Endodermal cell (in vitro differentiated cells): ENCODE measurements at regions not wholly inside any gene's neighbourhood (a gene's known extent, or its start where the extent isn't known, plus 50 kb on each side); places are given as distances from the start of the nearest gene placed in this dataset.

Source experiments
- DNase-seq: peaks from one replicate; pipeline ENCODE4 v3.0.0-alpha.2; 2017
- H3K27ac ChIP-seq: 2 replicates; pipeline ENCODE4 v1.5.1; 2013; ENCODE audit warnings: mild to moderate bottlenecking, low read depth, low read length, moderate library complexity
- H3K27me3 ChIP-seq: 2 replicates; pipeline ENCODE4 v1.6.1; 2013; ENCODE audit warnings: mild to moderate bottlenecking, low read length, moderate library complexity; ENCODE audit not compliant: insufficient read depth, control insufficient read depth, poor library complexity, severe bottlenecking
- H3K36me3 ChIP-seq: 2 replicates; pipeline ENCODE4 v1.7.0; 2013; ENCODE audit warnings: mild to moderate bottlenecking, low read length, moderate library complexity; ENCODE audit not compliant: control insufficient read depth, insufficient read depth
- H3K4me1 ChIP-seq: one replicate; pipeline ENCODE4 v1.7.0; 2013; ENCODE audit warnings: low read length; ENCODE audit not compliant: control insufficient read depth, insufficient read depth
- H3K4me3 ChIP-seq: 2 replicates; pipeline ENCODE4 v1.5.1; 2013; ENCODE audit warnings: mild to moderate bottlenecking, low read length, moderate library complexity
- H3K9ac ChIP-seq: 2 replicates; pipeline ENCODE4 v1.6.1; 2013; ENCODE audit warnings: mild to moderate bottlenecking, low read length, moderate library complexity; ENCODE audit not compliant: poor library complexity, severe bottlenecking; ENCODE audit errors: extremely low read depth
- H3K9me3 ChIP-seq: 2 replicates; pipeline ENCODE4 v1.6.1; 2013; ENCODE audit warnings: mild to moderate bottlenecking, low read length, moderate library complexity; ENCODE audit not compliant: control insufficient read depth
- H3K27ac Mint-ChIP-seq: 2 replicates; pipeline ENCODE4 v1.8.0; 2020; ENCODE audit warnings: mixed read lengths
- H3K27me3 Mint-ChIP-seq: 2 replicates; pipeline ENCODE4 v1.8.0; 2021; ENCODE audit warnings: mild to moderate bottlenecking, mixed read lengths; ENCODE audit not compliant: insufficient read depth
- H3K36me3 Mint-ChIP-seq: 2 replicates; pipeline ENCODE4 v1.8.0; 2020; ENCODE audit warnings: low read depth, mixed read lengths
- H3K4me1 Mint-ChIP-seq: 2 replicates; pipeline ENCODE4 v1.8.0; 2020; ENCODE audit warnings: mixed read lengths
- H3K4me3 Mint-ChIP-seq: 2 replicates; pipeline ENCODE4 v1.8.0; 2020; ENCODE audit warnings: mild to moderate bottlenecking, moderate library complexity, mixed read lengths
- H3K9me3 Mint-ChIP-seq: 2 replicates; pipeline ENCODE4 v1.8.0; 2020; ENCODE audit warnings: mild to moderate bottlenecking, mixed read lengths
- CTCF ChIP-seq: fragments of 200-600 bp; sonication (generic); conservative IDR thresholded peaks from 2 replicates; pipeline ENCODE4 v1.5.0; 2021; ENCODE audit warnings: antibody characterized with exemption, mild to moderate bottlenecking
- WGBS, 2 experiments: methylation state at CpG; one replicate each; pipeline versions ENCODE4 v1.1.5 to v1.1.7; 2013; ENCODE audit warnings: missing lambda C conversion rate in 2 of 2, mixed read lengths in 1 of 2; ENCODE audit not compliant: insufficient coverage in 1 of 2, insufficient read length in 1 of 2; 5-methylcytosine and 5-hydroxymethylcytosine counted together

GRCh38 chr13:69178000-69178399, 929.6 kb upstream of the ATXN8OS start:
- no peak overlapping the region for H3K9ac ChIP-seq
- Mint-ChIP-seq H3K4me3 (no peak overlapping the region), H3K27me3 (no peaks in the 10 kb centered on the region), H3K9me3 (no peaks in the 10 kb centered on the region), H3K36me3 (no peaks in the 10 kb centered on the region), H3K4me1 (peaks cover 17% of the 10 kb centered on the region), H3K27ac (no peak overlapping the region)
- H3K27ac ChIP-seq: no peak overlapping the region
- DNase-seq: no peak
- no peaks in the 10 kb centered on the region for H3K27me3 ChIP-seq
- H3K4me3 ChIP-seq: no peak overlapping the region
- no peak for TF ChIP-seq CTCF
- no peaks in the 10 kb centered on the region for H3K4me1 ChIP-seq
- WGBS, 2 experiments: 100% methylated on average over 1 of the region's 1 CpG; no CpG with 5 or more reads in 1 of the 2 experiments
- no peaks in the 10 kb centered on the region for H3K36me3 ChIP-seq
- H3K9me3 ChIP-seq: no peaks in the 10 kb centered on the region

GRCh38 chr13:69168436-69168835, 939.2 kb upstream of the ATXN8OS start:
- WGBS, 2 experiments: 93 to 97% methylated on average over 5 to 7 of the region's 9 CpGs
- H3K36me3 Mint-ChIP-seq: peaks cover 2% of the 10 kb centered on the region
- H3K27me3 Mint-ChIP-seq: no peaks in the 10 kb centered on the region
- Histone ChIP-seq H3K36me3 (no peaks in the 10 kb centered on the region), H3K9me3 (no peaks in the 10 kb centered on the region), H3K4me1 (no peaks in the 10 kb centered on the region), H3K27me3 (no peaks in the 10 kb centered on the region), H3K4me3 (no peak overlapping the region), H3K27ac (no peak overlapping the region), H3K9ac (no peak overlapping the region)
- no peak overlapping the region for H3K27ac Mint-ChIP-seq
- no peak for DNase-seq
- peaks cover 9% of the 10 kb centered on the region for H3K9me3 Mint-ChIP-seq
- H3K4me1 Mint-ChIP-seq: peaks cover 2% of the 10 kb centered on the region
- H3K4me3 Mint-ChIP-seq: no peak overlapping the region
- no peak for TF ChIP-seq CTCF

GRCh38 chr13:69155136-69155535, 952.5 kb upstream of the ATXN8OS start:
- H3K9me3 ChIP-seq: no peaks in the 10 kb centered on the region
- no peak overlapping the region for H3K9ac ChIP-seq
- no peaks in the 10 kb centered on the region for H3K4me1 Mint-ChIP-seq
- H3K36me3 ChIP-seq: no peaks in the 10 kb centered on the region
- no peaks in the 10 kb centered on the region for H3K4me1 ChIP-seq
- TF ChIP-seq CTCF: no peak
- no peak for DNase-seq
- H3K4me3 ChIP-seq: no peak overlapping the region
- H3K27ac Mint-ChIP-seq: no peak overlapping the region
- WGBS, 2 experiments: 100% methylated on average over 1 to 2 of the region's 2 CpGs
- H3K27me3 Mint-ChIP-seq: no peaks in the 10 kb centered on the region
- no peaks in the 10 kb centered on the region for H3K36me3 Mint-ChIP-seq
- H3K4me3 Mint-ChIP-seq: no peak overlapping the region
- no peaks in the 10 kb centered on the region for H3K9me3 Mint-ChIP-seq
- H3K27me3 ChIP-seq: no peaks in the 10 kb centered on the region
- H3K27ac ChIP-seq: no peak overlapping the region
